GM12892 (cell line): ENCODE measurements at regions not wholly inside any gene's neighbourhood (a gene's known extent, or its start where the extent isn't known, plus 50 kb on each side); places are given as distances from the start of the nearest gene placed in this dataset.

ENCODE experiments used
- POLR2A ChIP-seq: IDR thresholded peaks from 2 replicates; pipeline ENCODE4 v1.6.1; 2011; ENCODE audit warnings: low read depth, low read length, control low read depth
- POLR2AphosphoS5 ChIP-seq: IDR thresholded peaks from 2 replicates; pipeline ENCODE4 v1.6.1; 2011; ENCODE audit warnings: low read depth, low read length, control low read depth
- TAF1 ChIP-seq: IDR thresholded peaks from 2 replicates; pipeline ENCODE4 v1.6.1; 2011; ENCODE audit warnings: low read depth, mild to moderate bottlenecking, control low read depth, low read length, borderline replicate concordance

- no peak for TF ChIP-seq POLR2AphosphoS5
- TF ChIP-seq POLR2A = no peak
- no peak for TF ChIP-seq TAF1
Measured at GRCh38 chr5:124403281-124403680, 343.2 kb downstream of the ZNF608 start.
